GM21528 (cell line): ENCODE measurements at regions not wholly inside any gene's neighbourhood (a gene's known extent, or its start where the extent isn't known, plus 50 kb on each side); places are given as distances from the start of the nearest gene placed in this dataset.

ENCODE experiments used
- ATAC-seq: cut with Tn5 transposase; IDR thresholded peaks from one replicate; pipeline ENCODE4 v1.9.1; 2021; ENCODE audit warnings: mild to moderate bottlenecking, moderate library complexity; ENCODE audit not compliant: unreplicated experiment, low FRiP score

DNA sequence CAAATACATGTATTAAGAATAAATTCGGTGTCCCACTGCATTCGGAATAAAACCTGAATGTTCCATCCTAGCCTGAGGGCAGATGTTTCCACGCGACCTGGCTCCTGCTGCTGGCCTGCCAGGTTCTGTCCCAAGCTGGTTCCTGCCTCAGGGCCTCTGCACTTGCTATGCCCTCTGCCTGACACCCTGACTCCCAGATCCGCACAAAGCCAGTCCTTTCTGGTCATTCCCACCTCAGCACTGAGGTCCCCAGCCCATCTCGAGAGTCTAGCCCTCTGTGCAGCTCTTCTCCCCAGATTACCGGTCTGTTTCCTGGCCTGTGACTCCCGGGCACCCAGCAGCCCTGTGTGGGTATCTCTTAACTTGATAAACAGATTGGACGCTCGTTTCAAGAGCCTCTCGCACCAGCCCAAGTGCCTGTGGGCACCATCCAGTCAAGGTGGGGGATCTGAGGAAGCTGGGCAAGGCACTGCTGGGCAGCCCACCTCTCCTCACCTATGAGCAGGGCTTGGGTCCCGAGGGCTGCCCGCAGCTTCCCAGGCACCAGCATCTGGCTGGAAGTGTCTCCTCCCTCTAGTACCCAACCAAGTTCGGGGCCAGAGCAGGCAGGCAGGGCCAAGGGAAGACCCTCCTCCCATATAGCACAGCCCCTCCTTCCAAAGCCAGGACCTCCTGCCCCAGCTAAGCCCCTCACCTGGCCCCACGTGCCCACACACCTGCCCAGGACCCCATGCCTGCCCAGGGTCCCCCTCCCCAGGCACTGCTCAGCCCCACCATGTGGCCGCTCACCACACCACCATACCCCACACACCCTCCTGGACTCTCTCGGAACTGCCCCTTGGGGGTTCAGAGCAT is 132.2 kb downstream of the NCOR2 start:
- no peak for ATAC-seq

DNA sequence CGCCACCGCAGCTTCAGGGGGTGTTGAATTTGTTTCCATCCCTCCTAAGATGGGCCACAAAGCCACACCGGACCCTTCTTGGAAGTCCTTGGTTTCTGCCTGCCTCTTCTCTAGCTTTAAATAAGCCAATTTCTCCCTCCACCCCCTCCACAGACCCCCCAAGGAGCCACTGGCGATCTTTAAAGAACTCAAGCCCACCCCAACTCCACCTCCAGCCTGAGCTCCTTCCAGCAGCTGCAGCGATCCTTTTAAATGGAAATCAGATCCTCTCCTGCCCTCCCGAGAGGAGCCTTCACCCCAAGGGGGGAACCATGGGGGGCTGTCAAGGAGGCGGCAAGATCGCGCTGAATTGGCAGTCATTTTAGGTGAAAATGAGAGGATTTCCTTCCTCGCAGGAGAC is 133.1 kb downstream of the NCOR2 start:
- ATAC-seq, result no peak

GRCh38 chr12:124433879-124434278 is 133.5 kb downstream of the NCOR2 start:
- no peak for ATAC-seq

- ATAC-seq, result no peak
Measured at GRCh38 chr12:124433147-124433874, 134.1 kb downstream of the NCOR2 start.

- no peak for ATAC-seq
Measured at GRCh38 chr12:124432376-124432775, 135.0 kb downstream of the NCOR2 start.

DNA sequence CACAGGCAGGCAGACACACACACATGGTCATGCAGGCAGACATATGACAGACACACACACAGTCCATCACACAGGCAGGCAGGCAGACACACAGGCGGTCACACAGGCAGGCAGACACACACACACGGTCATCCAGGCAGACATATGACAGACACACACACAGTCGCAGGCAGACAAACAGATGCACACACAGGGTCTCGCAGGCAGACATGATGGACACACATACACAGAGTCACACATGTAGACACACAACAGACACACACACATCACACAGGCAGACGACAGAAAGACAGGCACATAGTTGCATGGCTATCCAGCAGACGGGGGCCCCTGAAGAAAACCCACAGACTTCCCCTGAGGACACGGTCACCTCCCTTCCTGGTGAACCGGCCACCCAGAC is 135.4 kb downstream of the NCOR2 start:
- no peak for ATAC-seq

GRCh38 chr12:124430491-124430890 is 135.6 kb downstream of the RFLNA start:
- no peak for ATAC-seq

DNA sequence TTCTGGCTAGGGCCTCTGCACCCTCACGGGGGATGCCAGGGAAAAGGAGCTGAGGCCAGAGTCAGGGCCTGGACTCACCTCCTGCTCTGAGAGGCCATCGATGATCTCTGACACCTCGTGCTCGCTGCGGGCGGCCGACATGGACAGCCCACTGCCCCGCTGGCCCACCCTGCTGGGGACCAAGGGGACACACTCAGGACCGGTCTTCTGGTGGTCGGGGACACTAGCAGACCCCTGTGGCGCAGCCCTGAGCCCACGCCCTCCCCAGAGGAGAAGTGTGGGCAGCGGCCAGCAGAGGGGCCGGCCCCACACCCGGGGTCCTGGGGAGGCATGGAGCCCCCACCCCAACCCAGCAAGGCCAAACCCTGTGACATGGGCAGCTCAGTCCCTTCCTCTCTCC is 134.6 kb downstream of the RFLNA start:
- no peak for ATAC-seq

- ATAC-seq, result no peak
Measured at GRCh38 chr12:124428792-124429281, 133.9 kb downstream of the RFLNA start.

DNA sequence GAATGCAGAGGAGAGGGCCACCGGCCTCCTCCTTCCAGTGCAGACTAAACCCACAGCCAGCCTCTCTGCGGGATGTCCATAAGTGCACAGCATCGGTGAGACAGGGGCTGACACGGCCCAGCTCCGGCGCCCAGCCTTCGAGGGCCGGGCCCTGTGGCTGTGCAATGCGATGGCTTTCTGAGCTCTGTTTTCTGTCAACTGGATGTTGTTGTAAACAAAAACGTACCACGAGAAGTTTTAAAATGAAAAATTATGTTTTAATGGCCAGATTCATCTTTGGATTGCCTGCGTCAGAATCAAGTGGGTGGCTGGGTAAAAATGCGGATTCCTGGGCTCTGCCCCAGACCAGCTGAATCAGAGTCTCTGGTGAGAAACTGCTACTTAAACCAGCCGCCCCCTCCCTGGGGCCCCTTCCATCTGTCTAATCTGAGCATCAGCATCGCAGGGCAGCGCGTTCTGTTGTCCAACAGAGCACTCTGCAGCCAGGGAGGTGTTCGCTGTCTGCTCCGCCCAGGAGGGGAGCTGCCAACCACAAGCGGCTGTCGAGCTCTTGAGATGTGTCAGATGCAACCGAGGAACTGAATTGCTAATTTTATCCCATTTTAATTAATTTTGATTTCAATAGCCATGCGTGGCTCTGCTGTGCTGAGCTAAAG is 133.4 kb downstream of the RFLNA start:
- ATAC-seq, result no peak

- no peak for ATAC-seq
Measured at GRCh38 chr12:124426594-124427555, 132.0 kb downstream of the RFLNA start.

DNA sequence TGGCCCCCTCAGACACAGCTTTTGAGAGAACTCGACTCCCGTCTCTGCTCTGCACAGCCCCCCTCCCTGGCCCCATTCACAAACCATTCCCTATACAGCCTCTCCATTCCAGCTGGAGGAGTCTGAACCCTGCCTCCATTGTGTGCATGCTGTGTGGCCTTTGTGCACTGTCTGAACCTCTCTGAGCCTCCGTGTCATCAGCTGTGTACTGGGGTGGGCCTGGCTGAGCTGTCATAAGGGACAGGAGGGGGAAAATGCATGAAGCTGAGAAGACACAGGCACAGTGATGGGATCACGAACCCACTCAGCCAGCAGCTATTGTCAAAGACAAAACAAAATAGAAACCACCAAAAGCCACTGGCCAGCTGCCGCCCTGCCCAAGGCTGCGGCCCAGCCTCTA is 130.8 kb downstream of the RFLNA start:
- ATAC-seq, result no peak

- no peak for ATAC-seq
Measured at GRCh38 chr12:124424516-124424905, 129.6 kb downstream of the RFLNA start.

- no peak for ATAC-seq
Measured at GRCh38 chr12:124423761-124424515, 129.0 kb downstream of the RFLNA start.

DNA sequence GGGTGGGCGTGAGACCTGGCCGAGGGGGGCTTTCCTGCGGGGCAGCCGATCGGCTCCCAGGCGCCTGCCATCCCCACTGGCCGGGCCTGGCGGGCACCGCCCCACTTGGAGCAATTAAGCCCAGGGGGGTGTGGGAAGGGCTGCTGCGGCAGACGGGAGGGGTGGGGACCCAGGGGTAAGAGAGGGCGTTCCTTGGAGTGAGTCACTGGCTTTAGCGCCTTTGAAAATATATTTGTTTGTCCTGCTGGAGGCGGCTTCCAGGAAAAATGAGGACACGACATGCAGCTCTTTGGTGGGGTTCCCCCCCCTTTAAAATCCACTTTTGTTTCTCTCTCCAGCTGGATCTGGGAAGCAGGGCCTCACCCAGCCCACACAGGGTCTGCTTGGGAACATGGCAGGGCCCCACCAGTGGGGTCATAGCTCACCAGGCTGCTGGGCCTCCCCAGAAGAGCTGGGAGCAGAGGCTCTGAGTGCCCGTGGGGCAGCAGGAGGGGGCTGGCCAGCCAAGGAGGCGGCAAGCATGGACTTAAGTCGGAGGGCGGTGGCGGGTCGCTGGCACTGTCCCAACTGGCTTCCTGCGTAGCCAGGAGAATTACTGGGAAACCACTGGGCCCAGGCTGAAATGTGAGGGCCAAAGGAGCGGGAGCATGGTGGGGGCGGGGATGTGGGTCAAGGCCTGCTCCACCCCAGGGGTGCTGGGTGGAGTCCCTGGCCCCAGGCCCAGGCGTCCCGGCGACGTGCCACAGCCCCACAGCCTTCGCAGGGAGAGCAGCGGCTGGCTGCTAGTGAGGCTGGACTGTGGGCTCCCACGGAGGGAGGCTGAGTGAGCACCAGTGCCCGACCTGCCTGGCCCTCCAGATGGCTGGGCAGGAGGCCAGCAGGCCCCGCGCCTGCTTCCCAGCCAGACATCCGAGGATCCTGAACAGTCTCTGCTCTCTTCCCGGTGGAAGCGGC is 128.0 kb downstream of the RFLNA start:
- no peak for ATAC-seq

DNA sequence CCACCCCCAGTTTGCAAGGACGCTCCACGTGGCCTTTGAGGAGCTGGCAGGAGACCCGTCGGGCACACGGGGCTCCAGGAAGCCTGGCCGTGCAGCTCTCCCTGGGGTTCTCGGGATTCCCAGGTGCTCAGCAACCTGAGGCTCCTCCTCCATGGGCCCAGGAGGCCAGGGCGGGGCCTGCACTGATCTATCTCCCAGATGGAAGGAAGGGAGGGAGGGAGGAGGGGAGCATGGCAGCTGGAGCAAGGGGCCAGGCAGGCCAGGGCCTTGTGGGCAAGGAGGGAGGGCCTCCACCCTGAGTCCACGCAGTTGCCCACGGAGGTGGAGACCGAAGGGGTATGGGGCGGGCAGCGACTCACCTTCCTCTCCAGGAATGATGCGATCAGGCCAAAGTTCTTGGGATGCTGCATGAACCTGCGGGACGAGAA is 127.3 kb downstream of the RFLNA start:
- ATAC-seq, result no peak

DNA sequence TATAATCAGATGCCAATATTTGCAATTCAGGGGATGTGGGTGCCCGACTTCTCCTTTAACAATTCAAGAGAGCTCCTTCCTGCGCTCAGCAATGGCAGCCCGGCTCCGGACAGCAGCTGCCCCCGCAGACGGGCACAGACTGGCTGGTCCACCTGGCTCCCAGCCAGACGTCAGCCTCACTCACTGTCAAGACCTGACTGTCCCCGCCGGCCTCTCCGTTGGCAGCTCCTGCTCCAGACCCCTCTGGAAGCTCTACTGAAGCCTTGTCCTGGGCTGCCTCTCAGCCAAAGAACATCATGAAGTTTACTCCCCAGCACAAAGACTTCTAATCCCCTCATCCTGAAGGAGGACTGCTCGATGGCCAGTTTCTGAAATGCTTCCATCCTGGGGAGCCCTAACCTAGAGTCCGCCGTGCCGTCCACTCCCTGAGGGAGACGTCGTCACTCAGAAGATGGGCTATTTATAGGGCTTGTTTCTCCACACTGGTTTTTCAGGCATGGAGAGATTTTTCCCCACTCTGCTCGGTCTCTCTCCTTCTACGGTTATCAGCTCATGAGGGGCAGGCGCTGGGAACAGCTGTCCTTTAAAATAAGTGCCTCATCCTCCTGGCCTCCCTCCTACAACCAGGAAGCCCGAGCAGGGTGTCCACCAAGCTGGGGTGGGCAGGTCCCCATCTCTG is 126.2 kb downstream of the RFLNA start:
- no peak for ATAC-seq
